Activated CD8-positive, alpha-beta memory T cell treated with anti-CD3 and anti-CD28 coated beads, Interleukin-2, amount 50 U/mL, for 4 hours (primary cell): ENCODE measurements at regions not wholly inside any gene's neighbourhood (a gene's known extent, or its start where the extent isn't known, plus 50 kb on each side); places are given as distances from the start of the nearest gene placed in this dataset.

Experiments
- DNase-seq: peaks from one replicate; pipeline ENCODE4 v3.0.0-alpha.2; 2020

DNA sequence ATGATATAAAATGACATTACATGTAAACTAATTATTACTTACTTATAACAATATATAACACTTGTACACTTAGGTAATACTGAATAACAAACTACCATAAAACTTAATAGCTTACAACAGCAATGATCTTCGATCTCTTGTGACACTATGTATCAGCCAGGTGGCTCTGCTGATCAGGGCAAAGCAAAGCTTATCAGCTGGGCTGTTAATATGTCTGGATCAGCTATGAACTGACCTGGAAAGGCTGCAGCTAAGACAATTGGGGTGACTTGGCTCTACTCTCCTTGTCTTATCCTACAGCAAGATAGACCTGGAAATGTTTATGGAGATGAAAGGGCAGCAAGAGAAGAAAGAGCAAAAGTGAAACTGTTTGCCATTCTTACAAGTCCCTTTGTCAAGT is 511.3 kb downstream of the TLR4 start:
- DNase-seq, result no peak

DNA sequence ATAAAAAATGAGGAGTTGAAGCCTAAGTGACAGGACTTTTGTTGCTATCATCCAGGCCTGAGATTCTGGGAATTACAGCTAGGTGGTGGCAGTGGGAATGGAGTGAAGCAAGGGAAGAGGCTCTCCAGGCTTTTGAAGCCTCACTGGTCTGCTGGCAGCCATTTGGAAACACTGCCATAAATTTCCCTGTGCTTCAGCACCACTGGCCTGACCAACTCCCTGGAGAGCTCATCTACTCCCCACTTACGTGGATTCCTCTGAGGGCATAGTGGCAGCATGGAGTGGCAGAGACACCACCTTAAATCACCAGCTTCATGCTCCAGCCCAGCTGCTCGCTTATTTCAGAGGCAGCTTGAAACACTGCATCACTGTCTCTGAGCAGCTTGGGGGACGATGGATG is 518.2 kb downstream of the TLR4 start:
- no peak for DNase-seq

DNA sequence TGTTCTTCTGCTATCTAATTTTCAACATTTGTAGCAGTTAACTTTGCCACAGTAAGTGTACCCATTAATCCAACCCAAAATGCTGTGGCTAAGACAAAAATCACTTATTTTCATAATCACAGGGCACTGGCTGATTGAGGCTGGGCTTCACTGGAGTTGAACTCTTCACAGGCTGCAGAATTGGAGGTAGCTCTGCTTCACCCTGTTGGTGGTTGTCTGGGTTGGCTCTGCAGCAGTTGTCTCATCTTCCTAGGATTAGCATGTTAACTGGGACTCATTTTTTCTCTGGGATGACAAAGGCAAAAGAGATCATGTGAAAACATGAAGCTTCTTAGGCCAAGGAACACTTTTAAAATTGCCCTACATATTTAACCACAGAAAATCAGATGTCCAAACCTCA is 518.9 kb downstream of the TLR4 start:
- DNase-seq, result no peak

DNA sequence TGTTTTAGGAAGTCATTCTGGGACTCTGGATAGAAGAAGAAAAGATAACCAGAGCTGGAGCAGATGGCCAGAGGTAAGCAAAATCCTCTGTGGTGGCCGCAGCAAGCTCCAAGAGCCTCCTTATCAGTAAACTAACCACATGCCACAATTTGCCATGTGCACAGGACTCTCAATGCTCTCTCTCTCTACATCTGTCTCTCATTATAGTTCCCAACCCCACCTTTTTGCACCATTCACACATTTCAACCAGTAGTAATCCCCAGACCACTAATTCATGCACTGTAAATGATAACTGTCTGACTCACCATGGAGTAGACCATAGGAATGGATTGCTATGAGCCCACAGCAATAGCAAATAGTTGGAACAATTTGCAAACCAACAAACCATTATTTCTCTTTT is 526.1 kb downstream of the TLR4 start:
- no peak for DNase-seq

DNA sequence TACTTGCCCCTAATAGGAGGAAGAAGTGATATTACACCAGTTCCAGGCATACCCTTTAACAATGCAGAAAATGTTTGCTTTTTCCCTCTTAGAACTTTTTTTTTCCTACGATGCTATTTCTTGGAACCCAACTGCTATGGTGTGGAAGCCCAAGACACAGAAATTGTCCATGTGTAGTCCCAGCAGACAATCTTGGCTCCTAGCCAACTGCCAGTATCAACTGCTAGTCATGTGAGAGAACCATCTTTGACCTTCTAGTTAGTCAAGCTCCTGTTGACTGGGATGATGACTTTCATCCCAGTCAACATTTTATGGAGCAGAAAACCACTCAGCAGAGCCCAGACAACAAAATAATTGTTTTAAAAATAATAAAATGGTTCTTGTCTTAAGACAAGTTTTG is 532.4 kb downstream of the TLR4 start:
- no peak for DNase-seq

DNA sequence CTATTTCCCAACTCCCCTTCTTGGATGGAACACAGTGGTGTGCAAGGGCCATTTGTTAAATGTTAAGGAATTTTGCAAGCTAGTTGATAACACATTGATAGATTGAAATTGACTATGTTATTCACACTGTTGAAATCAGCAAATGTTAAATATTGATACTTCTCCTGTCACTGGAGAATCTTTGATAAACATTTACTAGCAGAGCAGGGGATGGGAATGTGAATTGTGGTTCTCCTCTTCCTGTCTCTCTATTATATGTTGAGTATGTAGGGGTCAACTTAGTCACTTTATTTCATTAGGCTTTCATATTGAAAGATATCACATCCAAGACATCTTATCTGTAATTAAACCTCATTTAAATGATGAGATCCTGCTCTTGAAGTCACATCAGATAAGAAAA is 533.9 kb downstream of the TLR4 start:
- no peak for DNase-seq

DNA sequence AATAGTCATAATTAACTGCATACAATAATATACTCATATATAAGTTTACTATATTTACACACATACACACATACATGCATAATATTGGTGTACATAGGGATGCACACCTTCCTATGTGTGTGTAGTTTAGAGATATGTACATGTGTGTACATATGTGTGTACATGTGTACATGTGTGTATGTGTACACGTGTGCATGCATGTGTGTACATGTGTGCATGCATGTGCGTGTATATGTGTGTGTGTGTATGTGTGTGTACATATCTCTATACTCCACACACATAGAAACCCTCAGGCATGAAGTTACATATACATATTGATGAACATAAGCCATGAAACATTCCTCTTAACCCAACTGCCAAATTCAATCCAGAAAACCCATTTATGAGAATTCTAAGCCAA is 547.8 kb downstream of the TLR4 start:
- DNase-seq, result no peak

DNA sequence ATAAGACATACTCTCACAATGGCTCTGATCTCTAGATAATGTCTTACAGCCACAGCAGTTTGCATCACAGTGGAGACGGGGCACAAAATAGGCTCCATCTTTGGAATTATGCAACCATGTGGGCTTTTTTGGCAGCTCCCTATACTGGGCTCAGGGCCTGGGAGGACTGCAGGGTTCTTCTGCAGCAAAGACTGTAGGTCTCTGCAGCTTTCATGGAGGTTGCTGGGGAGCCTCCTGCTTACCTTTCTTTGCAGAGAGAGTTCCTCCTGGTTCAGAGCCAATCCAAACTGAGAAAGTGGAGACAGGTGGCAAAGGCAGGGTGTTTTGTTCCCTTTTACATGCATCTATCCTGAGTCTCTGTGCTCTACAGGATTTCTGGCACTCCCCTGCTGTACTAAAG is 558.0 kb downstream of the TLR4 start:
- no peak for DNase-seq

DNA sequence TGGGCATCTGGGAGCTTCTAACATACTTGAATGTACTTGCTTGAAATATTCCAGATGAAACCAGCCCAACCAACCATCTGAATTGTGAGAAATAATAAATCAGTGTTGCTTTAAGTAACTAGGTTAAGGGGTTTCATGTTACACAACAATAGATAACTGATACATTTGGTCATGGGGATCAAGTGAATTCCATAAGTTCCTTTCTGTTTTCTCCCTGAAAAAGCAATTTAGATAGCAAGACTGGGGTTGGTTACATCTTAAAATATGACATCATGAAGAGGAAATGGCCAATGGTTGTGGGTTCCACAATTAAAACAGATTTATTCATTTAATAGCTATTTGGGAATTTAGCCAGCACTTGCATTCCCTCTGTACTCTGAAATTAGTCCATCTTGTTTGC is 559.7 kb downstream of the TLR4 start:
- DNase-seq, result no peak

DNA sequence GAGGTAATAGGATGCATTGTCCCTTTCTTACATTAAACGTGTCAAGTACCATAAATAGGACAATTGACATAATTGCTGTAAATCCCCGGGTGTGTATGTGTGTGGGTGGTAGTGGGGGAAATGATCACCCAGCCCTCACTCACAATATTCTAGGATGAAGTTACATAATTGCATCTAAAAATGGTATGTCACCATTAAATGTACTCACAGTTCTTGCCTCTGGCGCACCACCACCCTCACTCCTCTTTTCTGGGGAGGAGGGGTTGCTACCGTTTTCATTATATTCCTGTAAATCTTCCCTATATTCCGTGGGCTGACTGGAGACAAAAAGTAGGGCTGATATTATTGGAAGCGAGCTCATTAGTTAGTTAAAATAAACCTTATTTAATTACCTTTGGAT is 563.8 kb downstream of the TLR4 start:
- DNase-seq, result no peak

DNA sequence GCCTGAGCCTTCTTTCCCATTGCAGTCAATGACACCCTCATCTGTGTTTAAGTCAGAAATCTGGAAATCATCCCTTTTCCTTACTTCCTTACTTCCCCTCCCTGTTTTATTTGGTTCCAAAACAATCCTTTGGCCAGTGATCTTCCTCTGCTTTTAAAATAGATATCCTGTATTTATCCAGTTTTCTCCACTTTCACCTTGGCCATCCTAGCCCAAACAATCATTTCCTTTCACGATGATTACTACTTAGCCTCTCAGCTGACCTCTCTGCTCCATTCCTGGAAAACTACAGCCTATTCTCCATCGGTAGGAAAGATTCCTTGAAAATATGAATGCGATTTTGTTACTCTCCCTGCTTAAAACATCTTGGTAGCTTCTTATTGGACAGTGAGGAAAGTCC is 565.4 kb downstream of the TLR4 start:
- no peak for DNase-seq

DNA sequence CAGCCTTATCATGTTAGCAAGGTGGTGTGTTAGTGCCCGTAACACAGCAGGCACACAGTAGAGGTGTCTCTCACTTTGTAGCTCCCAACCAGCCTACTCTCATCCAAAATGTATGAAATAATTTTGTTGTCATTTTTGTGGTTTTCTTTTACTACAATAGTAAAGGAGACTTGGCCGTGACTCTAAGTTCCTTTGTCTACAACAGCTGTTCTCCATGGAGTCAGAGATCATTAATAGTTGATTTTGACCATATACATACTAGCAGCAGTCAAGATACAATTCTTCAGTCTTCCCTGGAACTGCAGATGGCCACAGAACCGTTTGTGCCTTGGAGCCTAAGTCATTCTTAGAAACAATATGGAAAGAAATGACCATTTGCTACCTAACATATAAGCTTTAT is 567.1 kb downstream of the TLR4 start:
- DNase-seq, result no peak

DNA sequence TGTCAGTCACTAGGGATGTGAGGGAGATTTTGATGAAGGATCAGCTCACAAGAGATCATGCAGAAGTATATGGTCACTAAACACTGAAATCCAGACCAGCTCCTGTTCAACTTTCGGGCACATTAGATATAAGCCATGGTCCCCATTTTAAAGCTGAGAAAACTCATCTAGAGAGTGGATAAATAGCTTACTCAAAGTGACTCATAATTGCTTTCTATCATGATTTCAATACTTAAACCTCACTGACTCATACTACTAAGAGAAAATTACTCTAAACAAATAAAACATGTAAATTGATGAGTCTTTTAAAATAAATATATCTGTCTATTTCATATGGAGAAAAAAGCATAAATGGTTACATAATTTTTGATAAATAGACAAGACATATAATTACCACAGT is 567.7 kb downstream of the TLR4 start:
- DNase-seq, result no peak

DNA sequence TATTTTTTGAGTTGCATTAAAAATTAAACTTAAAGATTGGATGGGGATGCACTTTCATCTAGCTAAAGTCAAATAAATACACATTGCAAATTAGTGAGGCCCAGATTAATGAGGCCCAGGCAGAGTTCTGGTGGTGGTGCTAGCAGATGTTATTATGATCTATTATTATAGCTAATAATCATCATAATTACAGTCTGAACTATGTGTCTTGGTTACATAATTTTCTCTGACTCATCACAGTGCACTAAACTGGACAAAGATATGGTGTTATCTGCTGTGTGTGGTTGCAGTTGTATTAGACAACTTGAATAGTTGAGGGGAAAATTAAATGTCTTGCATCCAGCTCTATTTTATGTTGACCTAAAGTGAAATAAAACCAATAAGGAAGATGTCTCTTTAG is 568.8 kb downstream of the TLR4 start:
- no peak for DNase-seq

DNA sequence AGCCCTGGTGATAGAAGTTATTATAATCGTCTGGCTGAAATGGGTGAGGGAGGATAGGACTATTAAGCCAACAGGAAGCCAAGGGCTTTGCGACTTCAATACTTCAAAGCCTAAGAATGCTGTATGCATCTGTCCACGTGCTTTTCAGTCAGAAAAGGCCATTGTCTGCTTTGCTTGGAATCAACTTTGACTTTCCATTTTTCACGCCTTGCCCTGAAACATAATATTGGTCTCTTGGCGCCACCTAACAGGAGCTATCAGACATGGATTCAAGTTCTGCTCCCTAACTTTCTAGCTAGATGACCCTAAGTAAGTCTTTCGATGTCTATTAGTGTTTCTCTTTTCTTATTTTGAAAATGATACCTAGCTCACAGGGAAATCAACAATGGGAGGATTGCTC is 572.6 kb downstream of the TLR4 start:
- DNase-seq, result no peak

DNA sequence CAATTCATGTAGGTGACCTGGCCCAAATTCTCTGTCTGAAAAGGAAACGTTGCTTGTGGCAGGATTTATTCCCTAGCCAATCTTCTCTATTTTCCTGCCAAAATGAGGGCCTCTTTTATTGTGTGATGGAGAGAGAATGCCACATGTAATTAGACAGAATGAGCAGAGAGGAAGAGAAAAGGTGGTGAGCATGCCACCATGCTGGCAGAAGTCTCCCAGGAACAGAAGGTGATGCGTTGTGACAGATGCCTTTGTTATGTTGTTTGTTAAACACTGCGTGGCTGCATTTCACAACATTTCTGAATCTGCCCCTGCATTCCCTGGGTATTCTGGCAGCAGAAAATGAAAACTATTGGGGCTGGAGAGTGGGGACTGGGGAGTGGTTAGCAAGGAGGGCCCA is 577.6 kb downstream of the TLR4 start:
- no peak for DNase-seq

DNA sequence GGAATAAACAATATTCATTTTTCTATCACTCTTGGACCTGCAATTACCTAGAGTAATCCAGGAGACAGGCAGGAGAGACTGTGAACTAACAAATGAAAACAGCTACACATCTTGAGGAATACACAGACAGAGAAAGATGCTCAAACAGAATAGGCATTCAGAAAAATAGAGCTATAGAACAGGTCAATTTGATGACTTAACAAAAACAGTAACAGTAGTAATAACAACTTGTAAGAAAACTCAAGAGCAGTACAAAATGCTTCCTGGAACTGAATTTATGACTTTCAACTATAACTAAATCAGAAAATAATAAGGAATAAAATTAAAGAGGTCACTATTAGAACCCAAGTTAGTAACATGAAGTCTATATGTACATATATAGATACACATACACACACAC is 579.3 kb downstream of the TLR4 start:
- DNase-seq, result no peak

DNA sequence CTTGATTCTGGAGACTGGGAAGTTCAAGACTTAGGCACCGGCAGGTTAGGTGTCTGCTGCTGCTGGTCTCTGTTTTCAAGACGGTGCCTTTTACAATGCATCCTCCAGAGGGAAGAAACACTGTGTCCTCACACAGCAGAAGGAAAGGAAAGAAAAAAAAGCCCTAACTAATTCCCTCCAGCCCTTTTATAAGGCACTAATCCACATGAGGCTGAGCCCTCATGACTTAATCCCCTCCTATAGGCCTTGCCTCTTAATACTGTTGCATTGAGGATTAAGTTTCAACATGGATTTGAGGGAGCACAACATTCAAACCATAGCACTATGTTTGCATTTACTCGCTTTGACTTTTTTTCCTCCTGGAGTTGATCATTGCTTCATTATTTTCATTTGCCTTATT is 585.9 kb downstream of the TLR4 start:
- DNase-seq, result no peak

DNA sequence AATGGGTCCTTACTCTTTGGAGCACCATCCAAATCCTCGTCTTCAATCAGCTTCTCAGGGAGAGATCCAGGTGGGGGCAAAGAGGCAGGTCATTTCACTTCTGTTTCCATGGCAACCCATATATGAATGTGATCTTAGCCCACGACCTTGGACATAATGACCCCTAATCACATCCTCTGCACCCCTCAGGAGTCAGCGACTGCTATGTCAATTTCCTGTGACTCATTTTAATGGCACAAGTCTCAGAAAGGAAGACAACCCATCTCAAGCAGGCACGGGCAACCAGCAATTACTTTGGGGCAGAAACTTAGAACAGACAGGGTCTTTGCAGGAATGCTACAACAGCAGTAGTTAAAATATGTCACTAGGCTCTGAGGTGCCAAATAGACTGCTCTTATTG is 591.2 kb downstream of the TLR4 start:
- no peak for DNase-seq

DNA sequence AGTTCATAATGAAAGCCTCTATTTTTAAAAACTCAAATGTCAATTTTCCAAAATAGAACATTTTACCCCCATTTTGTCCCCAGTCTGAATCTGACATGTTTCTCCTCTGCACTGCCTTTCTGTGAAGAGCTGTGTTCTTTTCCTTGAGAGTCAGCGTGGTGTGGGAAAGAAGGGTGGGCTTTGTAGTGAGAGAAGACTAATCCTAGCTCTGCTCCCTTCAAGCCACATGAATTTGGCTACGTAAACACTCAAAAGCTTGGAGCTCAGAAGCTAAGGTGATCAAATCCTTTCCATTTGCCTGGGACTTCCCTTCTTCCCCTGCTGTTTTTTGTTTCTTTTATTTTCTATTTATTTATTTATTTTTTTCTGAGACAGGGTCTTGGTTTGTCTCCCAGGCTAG is 598.5 kb downstream of the TLR4 start:
- no peak for DNase-seq

DNA sequence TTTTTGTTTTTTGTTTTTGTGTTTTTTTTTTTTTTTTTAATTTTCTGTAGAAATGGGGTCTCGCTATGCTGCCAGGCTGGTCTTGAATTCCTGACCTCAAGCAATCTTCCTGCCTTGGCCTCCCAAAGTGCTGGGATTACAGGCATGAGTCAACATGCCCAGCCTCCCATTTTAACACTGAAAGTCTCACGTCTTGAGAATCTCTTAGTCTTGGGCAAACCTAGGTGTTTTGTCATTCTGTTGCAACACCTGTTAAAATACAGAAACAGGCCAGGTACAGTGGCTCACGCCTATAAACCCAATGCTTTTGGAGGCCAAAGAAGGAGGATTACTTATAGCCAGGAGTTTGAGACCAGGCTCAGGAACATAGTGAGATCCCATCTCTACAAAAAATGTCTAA is 599.0 kb downstream of the TLR4 start:
- no peak for DNase-seq

DNA sequence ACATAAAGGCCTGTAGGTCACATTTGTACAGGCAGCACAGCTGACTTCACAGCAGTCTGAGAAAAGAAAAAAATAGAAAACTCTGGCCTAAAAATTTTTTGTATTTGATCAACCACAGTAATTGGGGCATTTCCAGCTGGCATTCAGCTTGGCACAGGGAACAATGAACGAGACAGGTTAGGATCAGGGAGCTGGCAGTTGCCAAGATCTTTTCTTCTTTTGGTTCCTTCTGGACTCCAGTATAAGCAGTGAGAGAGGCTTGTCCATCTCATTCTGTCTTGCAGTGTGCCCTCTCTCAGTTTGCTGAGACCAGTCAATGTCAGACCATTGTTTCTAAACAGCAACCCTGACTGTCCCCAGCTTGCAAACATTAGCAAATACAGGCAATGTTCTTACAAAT is 601.1 kb downstream of the TLR4 start:
- no peak for DNase-seq

DNA sequence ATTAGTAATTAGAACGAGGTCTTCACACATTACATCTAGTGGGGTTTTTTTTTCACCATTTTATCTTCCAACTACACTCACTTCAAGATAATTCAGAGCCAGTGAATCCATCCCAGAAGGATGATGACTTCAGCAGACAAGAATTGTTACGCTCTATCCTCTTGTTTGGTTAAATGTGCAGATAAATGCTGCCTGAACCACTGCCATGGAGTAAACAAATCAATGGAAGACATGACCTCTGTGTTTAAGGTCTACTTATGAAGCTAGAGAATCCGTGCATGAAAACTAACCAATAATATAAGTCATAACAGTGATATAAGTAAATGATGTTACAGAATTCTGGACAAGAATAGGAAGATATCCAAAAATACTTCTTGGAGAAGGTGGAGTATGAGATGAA is 602.6 kb downstream of the TLR4 start:
- DNase-seq, result no peak

DNA sequence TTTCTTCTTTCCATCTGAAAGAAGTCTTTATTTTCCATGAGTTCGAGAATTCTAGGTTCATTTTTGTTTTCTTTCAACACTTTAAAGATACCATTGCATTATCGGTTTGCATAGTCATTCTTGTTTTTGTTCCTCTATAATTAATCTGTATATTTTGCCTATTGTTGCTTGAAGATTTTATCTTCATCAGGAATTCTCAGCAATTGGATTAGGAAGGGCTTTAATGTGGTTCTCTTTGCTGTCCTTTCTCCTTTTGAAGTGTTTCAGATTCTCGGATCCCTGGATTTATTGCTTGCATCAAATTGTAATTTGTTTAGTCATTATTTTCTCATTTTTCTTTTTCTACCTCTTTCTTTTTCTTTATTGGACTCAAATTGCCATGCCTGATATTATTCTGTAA is 609.8 kb downstream of the TLR4 start:
- DNase-seq, result no peak

DNA sequence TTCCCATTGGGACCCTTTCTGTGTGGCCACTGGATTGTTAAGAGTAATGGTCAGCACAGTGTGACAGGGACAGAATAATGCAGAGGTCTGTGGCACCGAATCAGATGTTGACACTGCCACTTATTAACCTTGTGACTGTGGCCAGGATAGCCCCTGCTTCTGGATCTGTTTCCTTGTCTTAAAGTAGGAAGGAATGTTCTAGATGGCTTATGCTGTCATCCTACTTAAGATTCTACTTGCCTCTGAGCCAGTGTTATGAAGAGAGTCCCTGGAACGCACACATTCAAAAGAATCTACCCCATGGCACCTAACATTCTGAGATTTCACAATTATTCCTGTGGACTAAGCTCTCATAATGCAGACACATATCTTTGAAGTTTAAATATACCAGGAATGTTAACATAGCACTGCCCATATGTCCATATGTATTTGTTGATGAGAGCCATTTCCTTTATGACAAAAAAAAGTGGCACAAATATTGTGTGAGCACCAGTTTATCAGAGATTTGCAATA is 612.7 kb downstream of the TLR4 start:
- DNase-seq, result no peak

DNA sequence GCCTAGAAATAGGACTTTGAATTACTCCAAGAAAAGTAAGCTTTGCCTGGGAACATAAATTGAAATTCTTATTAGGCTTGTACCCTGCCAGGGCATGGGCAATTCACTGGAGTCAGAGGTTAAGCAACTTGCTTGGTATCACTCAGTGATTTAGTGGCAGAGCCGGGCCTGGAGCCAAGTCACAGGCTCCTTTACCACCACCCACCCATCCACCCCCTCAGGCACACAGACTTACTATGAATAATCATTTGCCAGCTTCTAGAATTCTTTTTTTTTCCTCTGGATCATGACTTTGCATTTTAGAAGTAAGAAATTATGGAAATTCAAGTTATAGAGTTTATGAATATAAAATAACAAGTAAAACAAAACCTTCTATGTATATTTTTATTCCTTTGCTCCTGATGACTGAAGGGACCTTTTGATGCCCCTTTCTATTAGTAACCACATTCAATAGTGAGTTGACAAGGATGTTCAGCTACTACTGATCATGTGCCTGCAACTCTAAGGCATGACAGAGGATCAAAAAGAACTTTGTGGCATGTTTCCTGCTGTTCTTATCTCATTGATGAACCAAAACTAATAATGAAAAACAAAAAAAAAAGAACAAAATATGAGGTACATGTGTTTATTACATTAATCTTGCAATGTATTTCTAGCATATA is 614.7 kb downstream of the TLR4 start:
- no peak for DNase-seq
